Neural cell (in vitro differentiated cells): ENCODE measurements at regions not wholly inside any gene's neighbourhood (a gene's known extent, or its start where the extent isn't known, plus 50 kb on each side); places are given as distances from the start of the nearest gene placed in this dataset.

Source experiments
- H2AFZ ChIP-seq: fragments of 200-600, 300-800 bp; sonication (generic), shearing (Covaris generic); 2 replicates; pipeline ENCODE4 v1.6.0; 2014; ENCODE audit warnings: low read depth, mild to moderate bottlenecking, antibody characterized with exemption, low read length, moderate library complexity
- H3F3A ChIP-seq: fragments of 200-600 bp; shearing (Covaris generic); 2 replicates; pipeline ENCODE4 v1.6.1; 2016; ENCODE audit warnings: mild to moderate bottlenecking, moderate library complexity, mixed read lengths, antibody characterized with exemption, low read length; ENCODE audit not compliant: insufficient read depth, poor library complexity, severe bottlenecking
- H3K27ac ChIP-seq: fragments of 200-600, 300-800 bp; sonication (generic), shearing (Covaris generic); 2 replicates; pipeline ENCODE4 v1.5.1; 2014; ENCODE audit warnings: mild to moderate bottlenecking, low read length, moderate library complexity
- H3K27me3 ChIP-seq: fragments of 300-800, 200-600 bp; sonication (generic), shearing (Covaris generic); 2 replicates; pipeline ENCODE4 v1.6.0; 2014; ENCODE audit warnings: mild to moderate bottlenecking, low read depth, low read length, moderate library complexity; ENCODE audit not compliant: insufficient read depth
- H3K36me3 ChIP-seq: fragments of 300-800, 200-600 bp; sonication (generic), shearing (Covaris generic); 2 replicates; pipeline ENCODE4 v1.5.1; 2014; ENCODE audit warnings: mild to moderate bottlenecking, antibody characterized with exemption, low read length, moderate library complexity; ENCODE audit not compliant: insufficient read depth
- H3K4me2 ChIP-seq: fragments of 300-800, 200-600 bp; sonication (generic), shearing (Covaris generic); 2 replicates; pipeline ENCODE4 v1.6.0; 2014; ENCODE audit warnings: mild to moderate bottlenecking, low read length
- H3K4me3 ChIP-seq: fragments of 300-800, 200-600 bp; sonication (generic), shearing (Covaris generic); 2 replicates; pipeline ENCODE4 v1.5.1; 2014; ENCODE audit warnings: mild to moderate bottlenecking, low read length, moderate library complexity
- H3K79me2 ChIP-seq: fragments of 200-600 bp; shearing (Covaris generic); replicated peaks from 2 replicates; pipeline ENCODE4 v1.6.0; 2014; ENCODE audit warnings: mild to moderate bottlenecking, low read length, moderate library complexity; ENCODE audit not compliant: insufficient read depth
- H3K9ac ChIP-seq: fragments of 300-800, 200-600 bp; sonication (generic), shearing (Covaris generic); 2 replicates; pipeline ENCODE4 v1.6.1; 2016; ENCODE audit warnings: mild to moderate bottlenecking, low read length, mixed read lengths
- H3K9me2 ChIP-seq: fragments of 200-600 bp; shearing (Covaris generic); 2 replicates; pipeline ENCODE4 v1.6.1; 2016; ENCODE audit warnings: mild to moderate bottlenecking, low read length, mixed read lengths; ENCODE audit not compliant: insufficient read depth
- H3K9me3 ChIP-seq: fragments of 200-600, 300-800 bp; sonication (generic), shearing (Covaris generic); 2 replicates; pipeline ENCODE4 v1.6.1; 2016; ENCODE audit warnings: mild to moderate bottlenecking, mixed run types, low read length, moderate library complexity, mixed read lengths
- H4K20me1 ChIP-seq: fragments of 200-600 bp; shearing (Covaris generic); 2 replicates; pipeline ENCODE4 v1.6.1; 2016; ENCODE audit warnings: mild to moderate bottlenecking, mixed run types; ENCODE audit not compliant: insufficient read depth
- CTCF ChIP-seq: fragments of 450-650 bp; IDR thresholded peaks from 2 replicates; pipeline ENCODE4 v1.5.1; 2014; ENCODE audit warnings: antibody characterized with exemption, mild to moderate bottlenecking, moderate library complexity; ENCODE audit not compliant: poor library complexity, severe bottlenecking
- EP300 ChIP-seq: fragments of 450-650 bp; conservative IDR thresholded peaks from 2 replicates; pipeline ENCODE4 v1.6.1; 2014; ENCODE audit warnings: antibody characterized with exemption, mild to moderate bottlenecking, moderate library complexity; ENCODE audit not compliant: poor library complexity, severe bottlenecking
- EZH2 ChIP-seq: fragments of 200-600, 300-800 bp; shearing (Covaris generic), sonication (generic); IDR thresholded peaks from 2 replicates; pipeline ENCODE4 v1.6.1; 2014; ENCODE audit warnings: antibody characterized with exemption, low read length, borderline replicate concordance, mild to moderate bottlenecking; ENCODE audit not compliant: insufficient read depth, poor library complexity, severe bottlenecking
- MXI1 ChIP-seq: fragments of 450-650 bp; conservative IDR thresholded peaks from 2 replicates; pipeline ENCODE4 v1.6.1; 2014; ENCODE audit warnings: antibody characterized with exemption, mild to moderate bottlenecking; ENCODE audit not compliant: poor library complexity, severe bottlenecking
- POLR2AphosphoS5 ChIP-seq: IDR thresholded peaks from 2 replicates; pipeline ENCODE4 v1.6.1; 2012
- RAD21 ChIP-seq: fragments of 450-650 bp; conservative IDR thresholded peaks from 2 replicates; pipeline ENCODE4 v1.6.1; 2014; ENCODE audit warnings: antibody characterized with exemption, mild to moderate bottlenecking, moderate library complexity
- REST ChIP-seq: IDR thresholded peaks from 2 replicates; pipeline ENCODE4 v1.6.1; 2012; ENCODE audit warnings: borderline replicate concordance
- SMC3 ChIP-seq: fragments of 450-650 bp; conservative IDR thresholded peaks from 2 replicates; pipeline ENCODE4 v1.6.1; 2014; ENCODE audit warnings: antibody characterized with exemption, mild to moderate bottlenecking, moderate library complexity; ENCODE audit not compliant: poor library complexity
- TAF1 ChIP-seq: IDR thresholded peaks from 2 replicates; pipeline ENCODE4 v1.6.1; 2012; ENCODE audit warnings: low read depth

GRCh38 chr6:112468359-112468758 is 121.2 kb downstream of the RFPL4B start:
- no peak overlapping the region for H3K4me2 ChIP-seq
- no peaks in the 10 kb centered on the region for H3K36me3 ChIP-seq
- H3K9me2 ChIP-seq: no peaks in the 10 kb centered on the region
- no peaks in the 10 kb centered on the region for H4K20me1 ChIP-seq
- no peak overlapping the region for H3K27ac ChIP-seq
- no peak overlapping the region for H3K4me3 ChIP-seq
- TF ChIP-seq CTCF (no peak), RAD21 (no peak), MXI1 (no peak), TAF1 (no peak), REST (no peak), EP300 (no peak), POLR2AphosphoS5 (no peak), SMC3 (no peak)
- no peak overlapping the region for H2AFZ ChIP-seq
- H3K9ac ChIP-seq: no peak overlapping the region
- no peaks in the 10 kb centered on the region for H3K79me2 ChIP-seq
- no peaks in the 10 kb centered on the region for H3F3A ChIP-seq
- no peaks in the 10 kb centered on the region for H3K9me3 ChIP-seq
- no peaks in the 10 kb centered on the region for H3K27me3 ChIP-seq

DNA sequence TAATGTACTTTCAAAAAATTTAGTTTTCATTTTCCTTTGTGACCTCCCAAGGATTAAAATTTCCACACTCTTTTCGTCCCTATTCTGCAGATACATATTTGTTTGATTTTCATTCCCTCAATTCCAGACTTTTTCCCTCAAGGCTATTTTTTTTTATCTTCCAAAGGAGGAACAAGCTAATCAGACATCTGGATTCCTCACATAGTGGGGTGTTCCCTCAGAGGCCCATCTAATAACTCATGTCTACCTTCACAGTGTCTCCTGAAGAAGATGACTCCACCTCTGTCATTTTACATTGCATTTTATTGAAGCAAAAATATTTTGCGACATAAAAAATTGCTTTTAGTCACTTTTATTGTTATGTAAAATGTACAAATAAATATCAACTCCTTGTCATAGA is 122.2 kb downstream of the RFPL4B start:
- H3K9me2 ChIP-seq: no peaks in the 10 kb centered on the region
- no peaks in the 10 kb centered on the region for H3K36me3 ChIP-seq
- H3K4me3 ChIP-seq: no peak overlapping the region
- H3K4me2 ChIP-seq: no peak overlapping the region
- no peaks in the 10 kb centered on the region for H3F3A ChIP-seq
- TF ChIP-seq EP300 (no peak), EZH2 (no peak), SMC3 (no peak), POLR2AphosphoS5 (no peak), RAD21 (no peak), TAF1 (no peak), CTCF (no peak), MXI1 (no peak)
- H2AFZ ChIP-seq: no peak overlapping the region
- H3K79me2 ChIP-seq: no peaks in the 10 kb centered on the region
- no peaks in the 10 kb centered on the region for H3K9me3 ChIP-seq
- H4K20me1 ChIP-seq: no peaks in the 10 kb centered on the region
- no peak overlapping the region for H3K9ac ChIP-seq
- H3K27ac ChIP-seq: no peak overlapping the region
- H3K27me3 ChIP-seq: no peaks in the 10 kb centered on the region
